ENCODE measurements at regions not wholly inside any gene's neighbourhood (a gene's known extent, or its start where the extent isn't known, plus 50 kb on each side); places are given as distances from the start of the nearest gene placed in this dataset.

DNA sequence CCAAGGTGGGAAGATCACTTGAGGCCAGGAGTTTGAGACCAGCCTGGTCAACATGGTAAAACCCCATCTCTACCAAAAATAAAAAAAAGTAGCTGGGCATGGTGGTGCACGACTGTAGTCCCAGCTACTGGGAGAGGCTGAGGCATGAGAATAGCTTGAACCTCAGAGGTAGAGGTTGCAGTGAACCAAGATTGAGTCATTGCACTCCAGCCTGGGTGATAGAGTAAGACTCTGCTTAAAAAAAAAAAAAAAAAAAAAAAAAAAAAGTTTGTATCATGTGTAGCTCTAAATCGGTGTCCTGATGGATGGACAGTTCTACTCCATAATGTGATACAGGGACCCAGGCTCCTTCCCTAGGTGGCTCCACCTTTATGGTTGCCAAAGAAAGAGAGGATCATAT is 497.1 kb upstream of the RBFOX1 start:
- no peak overlapping the region for H3K27ac ChIP-seq (ENCODE audit: low read depth in 2 of 2, low read length in 2 of 2)
- no peak overlapping the region for H3K9ac ChIP-seq (ENCODE audit: low read depth in 1 of 2, low read length in 2 of 2)
- no peaks in the 10 kb centered on the region for H3K9me3 ChIP-seq (ENCODE audit: control insufficient read depth in 2 of 2, low read length in 2 of 2)
- H3K36me3 ChIP-seq (ENCODE audit: control insufficient read depth in 2 of 2, insufficient read depth in 2 of 2, low read length in 2 of 2) = no peaks in the 10 kb centered on the region
- no peaks in the 10 kb centered on the region for H3K27me3 ChIP-seq (ENCODE audit: control insufficient read depth in 2 of 2, insufficient read depth in 2 of 2, low read length in 2 of 2)
- no peak overlapping the region for H3K4me3 ChIP-seq (ENCODE audit: low read length in 2 of 2)
- no peaks in the 10 kb centered on the region for H3K4me1 ChIP-seq (ENCODE audit: control insufficient read depth in 2 of 2, insufficient read depth in 2 of 2, low read length in 2 of 2)

DNA sequence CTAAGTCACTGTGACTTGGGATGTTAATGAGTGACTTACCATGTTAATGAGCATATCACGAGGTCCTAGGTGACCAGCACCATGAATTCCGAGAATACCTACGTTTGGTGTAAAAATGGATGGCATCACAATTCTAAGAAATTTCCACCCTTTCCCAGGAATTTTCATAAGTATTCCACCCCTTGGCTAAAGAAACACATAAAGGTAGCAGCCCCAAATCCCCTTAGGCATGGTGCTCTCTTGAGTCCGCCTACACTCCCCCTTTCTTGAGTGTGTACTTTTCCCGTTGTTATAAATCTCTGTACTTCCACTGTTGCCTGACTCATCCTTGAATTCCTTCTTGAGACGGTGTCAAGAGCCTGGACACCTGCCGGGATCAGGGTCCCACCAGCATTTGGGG is 504.0 kb upstream of the RBFOX1 start:
- Histone ChIP-seq H3K9ac (ENCODE audit: low read depth in 1 of 2, low read length in 2 of 2) (no peak overlapping the region), H3K27me3 (ENCODE audit: control insufficient read depth in 2 of 2, insufficient read depth in 2 of 2, low read length in 2 of 2) (no peaks in the 10 kb centered on the region), H3K27ac (ENCODE audit: low read depth in 2 of 2, low read length in 2 of 2) (no peak overlapping the region)

DNA sequence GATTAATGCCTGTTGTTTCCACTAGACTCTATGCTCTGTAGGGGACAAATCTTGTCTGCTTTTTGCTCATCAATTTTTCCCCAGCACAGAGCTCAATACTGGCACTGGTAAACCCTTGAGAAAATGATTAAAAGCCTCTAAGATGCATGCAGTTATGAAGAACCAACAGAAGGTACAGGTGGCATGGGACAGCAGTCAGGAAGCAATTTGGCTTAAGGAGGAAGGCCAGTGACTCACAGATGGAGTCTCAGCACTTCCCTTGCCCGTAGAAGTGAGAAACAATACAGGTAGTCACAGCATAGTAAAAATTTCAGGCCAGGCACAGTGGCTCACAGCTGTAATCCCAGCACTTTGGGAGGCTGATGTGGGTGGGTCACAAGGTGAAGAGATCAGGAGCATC is 504.7 kb upstream of the RBFOX1 start:
- Histone ChIP-seq H3K36me3 (ENCODE audit: control insufficient read depth in 2 of 2, insufficient read depth in 2 of 2, low read length in 2 of 2) (no peaks in the 10 kb centered on the region), H3K9me3 (ENCODE audit: control insufficient read depth in 2 of 2, low read length in 2 of 2) (no peaks in the 10 kb centered on the region), H3K27ac (ENCODE audit: low read depth in 2 of 2, low read length in 2 of 2) (no peak overlapping the region), H3K27me3 (ENCODE audit: control insufficient read depth in 2 of 2, insufficient read depth in 2 of 2, low read length in 2 of 2) (no peaks in the 10 kb centered on the region), H3K9ac (ENCODE audit: low read depth in 1 of 2, low read length in 2 of 2) (no peak overlapping the region), H3K4me1 (ENCODE audit: control insufficient read depth in 2 of 2, insufficient read depth in 2 of 2, low read length in 2 of 2) (no peaks in the 10 kb centered on the region), H3K4me3 (ENCODE audit: low read length in 2 of 2) (no peak overlapping the region)

More for the DNA sequence above, 504.0 kb upstream of the RBFOX1 start:
- Histone ChIP-seq H3K4me1 (ENCODE audit: control insufficient read depth in 2 of 2, insufficient read depth in 2 of 2, low read length in 2 of 2) (no peaks in the 10 kb centered on the region), H3K4me3 (ENCODE audit: low read length in 2 of 2) (no peak overlapping the region), H3K36me3 (ENCODE audit: control insufficient read depth in 2 of 2, insufficient read depth in 2 of 2, low read length in 2 of 2) (no peaks in the 10 kb centered on the region), H3K9me3 (ENCODE audit: control insufficient read depth in 2 of 2, low read length in 2 of 2) (no peaks in the 10 kb centered on the region)

DNA sequence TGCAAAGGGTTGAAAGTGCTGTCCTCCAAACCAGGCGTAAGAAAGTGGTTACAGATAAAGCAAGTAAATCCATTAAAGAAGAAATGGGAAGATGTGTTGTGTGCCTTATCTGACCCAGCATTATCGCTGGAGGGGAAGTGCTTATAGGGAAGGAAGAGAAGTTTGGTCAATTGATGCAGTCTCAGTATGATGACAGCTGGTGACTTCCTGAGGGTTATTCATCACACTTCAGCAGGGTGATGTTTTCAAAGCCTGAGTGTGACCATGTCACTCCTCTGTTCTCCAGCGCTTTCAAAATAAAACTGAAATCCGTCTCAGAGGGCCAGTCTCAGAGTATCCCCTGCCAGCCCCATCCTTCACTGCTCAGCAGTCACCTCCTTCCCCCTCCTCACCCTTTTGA is 505.4 kb upstream of the RBFOX1 start:
- H3K9me3 ChIP-seq (ENCODE audit: control insufficient read depth in 2 of 2, low read length in 2 of 2) = no peaks in the 10 kb centered on the region
- H3K27me3 ChIP-seq (ENCODE audit: control insufficient read depth in 2 of 2, insufficient read depth in 2 of 2, low read length in 2 of 2) = no peaks in the 10 kb centered on the region
- no peak overlapping the region for H3K27ac ChIP-seq (ENCODE audit: low read depth in 2 of 2, low read length in 2 of 2)
- H3K4me3 ChIP-seq (ENCODE audit: low read length in 2 of 2) = no peak overlapping the region
- no peak overlapping the region for H3K9ac ChIP-seq (ENCODE audit: low read depth in 1 of 2, low read length in 2 of 2)
- H3K36me3 ChIP-seq (ENCODE audit: control insufficient read depth in 2 of 2, insufficient read depth in 2 of 2, low read length in 2 of 2) = no peaks in the 10 kb centered on the region
- H3K4me1 ChIP-seq (ENCODE audit: control insufficient read depth in 2 of 2, insufficient read depth in 2 of 2, low read length in 2 of 2) = no peaks in the 10 kb centered on the region

DNA sequence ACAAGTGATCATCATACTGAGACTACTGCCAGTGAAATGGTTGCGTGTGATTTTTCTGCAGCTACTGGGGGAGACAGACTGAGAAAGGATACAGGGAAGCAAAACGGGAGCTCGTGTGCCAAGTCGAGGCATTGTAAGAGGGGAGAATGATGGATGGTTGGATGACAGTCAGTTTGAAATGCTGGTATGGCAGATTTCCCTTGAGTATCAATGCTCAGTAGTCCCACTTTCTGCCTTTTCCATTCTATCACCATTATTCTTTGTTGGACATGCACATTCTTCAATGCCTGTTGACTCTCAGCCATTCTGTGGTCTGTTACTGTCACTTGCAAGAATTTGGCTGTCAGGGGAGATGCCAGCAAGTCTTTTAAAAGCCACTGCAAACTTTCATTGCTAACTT is 510.6 kb upstream of the RBFOX1 start:
- Histone ChIP-seq H3K9me3 (ENCODE audit: control insufficient read depth in 2 of 2, low read length in 2 of 2) (no peaks in the 10 kb centered on the region), H3K4me1 (ENCODE audit: control insufficient read depth in 2 of 2, insufficient read depth in 2 of 2, low read length in 2 of 2) (no peaks in the 10 kb centered on the region), H3K27me3 (ENCODE audit: control insufficient read depth in 2 of 2, insufficient read depth in 2 of 2, low read length in 2 of 2) (no peaks in the 10 kb centered on the region), H3K27ac (ENCODE audit: low read depth in 2 of 2, low read length in 2 of 2) (no peak overlapping the region), H3K36me3 (ENCODE audit: control insufficient read depth in 2 of 2, insufficient read depth in 2 of 2, low read length in 2 of 2) (no peaks in the 10 kb centered on the region), H3K4me3 (ENCODE audit: low read length in 2 of 2) (no peak overlapping the region), H3K9ac (ENCODE audit: low read depth in 1 of 2, low read length in 2 of 2) (no peak overlapping the region)

DNA sequence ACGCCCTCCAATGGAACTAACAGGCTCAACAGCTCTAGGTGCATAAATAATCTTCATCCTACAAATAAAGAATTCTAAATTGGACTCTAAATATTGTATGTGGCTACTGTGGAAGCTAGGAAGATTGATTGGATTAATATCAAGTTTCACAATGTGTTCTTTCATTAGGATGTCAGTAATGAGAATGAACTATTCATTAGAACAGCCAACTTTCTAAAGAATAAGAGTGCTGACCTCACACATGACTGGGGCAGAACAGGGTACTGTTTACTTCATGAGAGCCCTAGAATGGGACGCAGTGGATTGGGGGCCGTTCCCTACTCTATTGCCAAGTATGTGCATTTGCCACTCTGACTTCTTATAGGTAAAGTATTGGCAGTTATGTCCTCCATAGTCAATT is 528.2 kb upstream of the RBFOX1 start:
- H3K27ac ChIP-seq (ENCODE audit: low read depth in 2 of 2, low read length in 2 of 2) = no peak overlapping the region
- no peaks in the 10 kb centered on the region for H3K27me3 ChIP-seq (ENCODE audit: control insufficient read depth in 2 of 2, insufficient read depth in 2 of 2, low read length in 2 of 2)
- no peak overlapping the region for H3K4me3 ChIP-seq (ENCODE audit: low read length in 2 of 2)
- no peaks in the 10 kb centered on the region for H3K4me1 ChIP-seq (ENCODE audit: control insufficient read depth in 2 of 2, insufficient read depth in 2 of 2, low read length in 2 of 2)
- no peaks in the 10 kb centered on the region for H3K36me3 ChIP-seq (ENCODE audit: control insufficient read depth in 2 of 2, insufficient read depth in 2 of 2, low read length in 2 of 2)
- H3K9me3 ChIP-seq (ENCODE audit: control insufficient read depth in 2 of 2, low read length in 2 of 2) = no peaks in the 10 kb centered on the region
- H3K9ac ChIP-seq (ENCODE audit: low read depth in 1 of 2, low read length in 2 of 2) = no peak overlapping the region

DNA sequence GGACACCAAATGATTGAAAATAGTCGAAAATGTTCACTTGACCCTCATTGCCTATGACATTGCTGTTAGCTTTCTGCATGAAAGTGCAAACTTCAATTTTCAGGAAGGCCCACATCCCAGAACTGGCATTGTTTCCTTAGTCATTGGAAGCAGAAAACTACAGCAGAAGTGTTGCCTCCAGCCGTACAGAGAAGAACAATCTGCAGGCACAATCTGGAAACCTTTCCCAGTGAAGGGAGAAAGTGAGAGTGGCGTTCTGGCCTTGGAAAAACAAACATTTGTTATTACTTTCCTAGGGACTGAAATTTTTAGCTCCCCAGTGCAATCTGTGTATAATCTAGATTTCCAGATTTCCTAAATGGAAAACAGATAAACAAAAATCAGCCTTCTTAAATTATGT is 529.5 kb upstream of the RBFOX1 start:
- Histone ChIP-seq H3K27ac (ENCODE audit: low read depth in 2 of 2, low read length in 2 of 2) (no peak overlapping the region), H3K4me1 (ENCODE audit: control insufficient read depth in 2 of 2, insufficient read depth in 2 of 2, low read length in 2 of 2) (no peaks in the 10 kb centered on the region), H3K4me3 (ENCODE audit: low read length in 2 of 2) (no peak overlapping the region), H3K9me3 (ENCODE audit: control insufficient read depth in 2 of 2, low read length in 2 of 2) (no peaks in the 10 kb centered on the region), H3K36me3 (ENCODE audit: control insufficient read depth in 2 of 2, insufficient read depth in 2 of 2, low read length in 2 of 2) (no peaks in the 10 kb centered on the region), H3K27me3 (ENCODE audit: control insufficient read depth in 2 of 2, insufficient read depth in 2 of 2, low read length in 2 of 2) (no peaks in the 10 kb centered on the region), H3K9ac (ENCODE audit: low read depth in 1 of 2, low read length in 2 of 2) (no peak overlapping the region)

DNA sequence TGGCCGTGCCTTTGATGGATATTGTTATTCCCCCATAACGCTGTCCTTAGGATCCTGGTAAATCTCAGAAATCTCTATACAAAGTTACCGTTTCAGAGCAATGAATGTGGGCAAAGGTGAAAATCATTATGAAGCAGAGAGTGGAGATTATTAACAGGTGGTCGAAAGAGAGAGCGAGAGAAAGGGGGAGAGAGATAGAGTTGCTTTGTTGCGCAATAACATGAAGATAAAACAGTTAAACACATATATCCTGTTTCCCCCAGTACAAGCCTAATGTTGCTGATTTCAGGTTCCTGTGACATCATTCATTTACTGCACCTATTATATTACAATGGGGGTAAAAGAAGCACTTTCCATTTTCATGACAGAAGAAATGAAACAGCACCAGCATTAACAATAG is 535.4 kb upstream of the RBFOX1 start:
- H3K9me3 ChIP-seq (ENCODE audit: control insufficient read depth in 2 of 2, low read length in 2 of 2) = peaks cover 0 to 4% of the 10 kb centered on the region in 2 donors
- no peaks in the 10 kb centered on the region for H3K36me3 ChIP-seq (ENCODE audit: control insufficient read depth in 2 of 2, insufficient read depth in 2 of 2, low read length in 2 of 2)
- H3K4me3 ChIP-seq (ENCODE audit: low read length in 2 of 2) = no peak overlapping the region
- H3K27me3 ChIP-seq (ENCODE audit: control insufficient read depth in 2 of 2, insufficient read depth in 2 of 2, low read length in 2 of 2) = no peaks in the 10 kb centered on the region
- no peak overlapping the region for H3K27ac ChIP-seq (ENCODE audit: low read depth in 2 of 2, low read length in 2 of 2)
- H3K9ac ChIP-seq (ENCODE audit: low read depth in 1 of 2, low read length in 2 of 2) = no peak overlapping the region
- H3K4me1 ChIP-seq (ENCODE audit: control insufficient read depth in 2 of 2, insufficient read depth in 2 of 2, low read length in 2 of 2) = no peaks in the 10 kb centered on the region

DNA sequence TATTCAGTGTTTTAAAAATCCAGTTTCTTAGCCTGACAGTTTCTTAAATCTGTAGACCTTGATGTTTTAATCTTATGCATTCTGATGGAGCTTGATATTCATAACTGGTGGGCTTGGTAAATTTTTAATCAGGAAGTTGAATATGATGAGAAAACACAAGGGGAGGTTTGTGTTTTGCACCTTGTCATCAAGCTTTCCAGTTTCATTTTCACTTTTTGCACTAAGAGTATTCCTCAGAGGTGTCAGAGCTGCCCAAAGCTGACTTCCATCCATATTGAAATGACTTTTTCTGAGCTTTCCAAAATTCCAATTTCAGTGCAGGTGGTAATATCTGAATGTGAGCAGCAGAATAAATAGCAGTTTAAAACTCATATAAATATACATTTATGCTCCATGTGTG is 555.0 kb upstream of the RBFOX1 start:
- Histone ChIP-seq H3K4me3 (ENCODE audit: low read length in 2 of 2) (no peak overlapping the region), H3K9me3 (ENCODE audit: control insufficient read depth in 2 of 2, low read length in 2 of 2) (no peaks in the 10 kb centered on the region), H3K9ac (ENCODE audit: low read depth in 1 of 2, low read length in 2 of 2) (no peak overlapping the region), H3K4me1 (ENCODE audit: control insufficient read depth in 2 of 2, insufficient read depth in 2 of 2, low read length in 2 of 2) (no peaks in the 10 kb centered on the region), H3K27me3 (ENCODE audit: control insufficient read depth in 2 of 2, insufficient read depth in 2 of 2, low read length in 2 of 2) (no peaks in the 10 kb centered on the region), H3K36me3 (ENCODE audit: control insufficient read depth in 2 of 2, insufficient read depth in 2 of 2, low read length in 2 of 2) (no peaks in the 10 kb centered on the region), H3K27ac (ENCODE audit: low read depth in 2 of 2, low read length in 2 of 2) (no peak overlapping the region)

DNA sequence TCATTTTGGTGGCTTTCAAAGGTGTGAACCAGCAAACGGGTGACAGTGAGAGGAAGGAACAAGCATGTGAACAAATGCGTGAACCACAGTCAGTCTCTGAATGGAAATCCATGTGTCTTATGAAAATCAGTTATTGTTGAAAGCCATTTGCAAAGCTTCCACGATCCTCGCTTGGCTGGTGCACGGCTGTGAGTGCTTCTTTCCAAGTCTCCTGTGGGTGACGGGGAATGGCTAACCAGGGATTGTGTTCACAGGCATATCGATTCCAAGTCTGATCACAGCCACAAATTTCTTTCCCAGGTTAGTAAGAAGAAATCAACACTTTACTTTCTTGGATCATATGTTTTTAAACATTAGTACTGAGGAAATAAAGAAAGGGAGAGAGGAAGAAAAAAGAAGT is 556.9 kb upstream of the RBFOX1 start:
- H3K9ac ChIP-seq (ENCODE audit: low read depth in 1 of 2, low read length in 2 of 2) = no peak overlapping the region
- H3K4me3 ChIP-seq (ENCODE audit: low read length in 2 of 2) = no peak overlapping the region
- H3K36me3 ChIP-seq (ENCODE audit: control insufficient read depth in 2 of 2, insufficient read depth in 2 of 2, low read length in 2 of 2) = no peaks in the 10 kb centered on the region
- no peaks in the 10 kb centered on the region for H3K9me3 ChIP-seq (ENCODE audit: control insufficient read depth in 2 of 2, low read length in 2 of 2)
- no peaks in the 10 kb centered on the region for H3K4me1 ChIP-seq (ENCODE audit: control insufficient read depth in 2 of 2, insufficient read depth in 2 of 2, low read length in 2 of 2)
- H3K27me3 ChIP-seq (ENCODE audit: control insufficient read depth in 2 of 2, insufficient read depth in 2 of 2, low read length in 2 of 2) = no peaks in the 10 kb centered on the region
- no peak overlapping the region for H3K27ac ChIP-seq (ENCODE audit: low read depth in 2 of 2, low read length in 2 of 2)

DNA sequence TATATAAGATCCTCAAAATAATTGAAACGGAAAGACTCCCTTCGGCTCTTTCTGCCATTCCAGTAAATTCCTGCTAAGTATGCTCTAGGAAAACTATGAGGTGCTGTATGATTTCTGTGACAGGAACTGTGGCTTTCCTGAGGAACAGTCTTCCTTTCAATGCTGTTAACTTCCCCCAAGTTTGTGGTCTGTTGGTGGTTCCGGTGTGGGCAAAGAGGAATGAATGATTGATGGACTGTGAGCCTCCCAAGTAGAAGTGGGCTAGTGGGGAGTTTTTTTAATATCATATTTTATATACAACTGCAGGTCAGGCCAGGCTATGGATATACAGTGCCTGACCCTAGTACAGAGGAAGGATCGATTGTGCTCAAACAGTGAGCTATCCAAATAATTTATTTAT is 560.7 kb upstream of the RBFOX1 start:
- Histone ChIP-seq H3K36me3 (ENCODE audit: control insufficient read depth in 2 of 2, insufficient read depth in 2 of 2, low read length in 2 of 2) (no peaks in the 10 kb centered on the region), H3K27me3 (ENCODE audit: control insufficient read depth in 2 of 2, insufficient read depth in 2 of 2, low read length in 2 of 2) (no peaks in the 10 kb centered on the region), H3K9me3 (ENCODE audit: control insufficient read depth in 2 of 2, low read length in 2 of 2) (no peaks in the 10 kb centered on the region), H3K9ac (ENCODE audit: low read depth in 1 of 2, low read length in 2 of 2) (no peak overlapping the region), H3K4me1 (ENCODE audit: control insufficient read depth in 2 of 2, insufficient read depth in 2 of 2, low read length in 2 of 2) (no peaks in the 10 kb centered on the region), H3K4me3 (ENCODE audit: low read length in 2 of 2) (no peak overlapping the region), H3K27ac (ENCODE audit: low read depth in 2 of 2, low read length in 2 of 2) (no peak overlapping the region)
